HG02678 (cell line): ENCODE measurements at regions not wholly inside any gene's neighbourhood (a gene's known extent, or its start where the extent isn't known, plus 50 kb on each side); places are given as distances from the start of the nearest gene placed in this dataset.
"Not testable (repeated sequence)": the region's sequence is repeated elsewhere in the genome, so short reads cannot be mapped to it uniquely, and the experiment has no call there.

Source experiments
- ATAC-seq: cut with Tn5 transposase; IDR thresholded peaks from one replicate; pipeline ENCODE4 v1.9.1; 2021; ENCODE audit warnings: mild to moderate bottlenecking, moderate library complexity; ENCODE audit not compliant: unreplicated experiment

- no peak for ATAC-seq
Measured at GRCh38 chr11:122405547-122406341, 249.8 kb upstream of the UBASH3B start.

GRCh38 chr11:122404571-122404970 lies 251.0 kb upstream of the UBASH3B start:
- no peak for ATAC-seq

GRCh38 chr11:122401581-122401980 lies 253.9 kb upstream of the UBASH3B start:
- ATAC-seq, result not testable (repeated sequence)

- no peak for ATAC-seq
Measured at GRCh38 chr11:122399375-122399774, 256.1 kb upstream of the UBASH3B start.

GRCh38 chr11:122398851-122399250 lies 256.7 kb upstream of the UBASH3B start:
- no peak for ATAC-seq

GRCh38 chr11:122398167-122398566 lies 257.4 kb upstream of the UBASH3B start:
- no peak for ATAC-seq

- ATAC-seq, result no peak
Measured at GRCh38 chr11:122395282-122395681, 260.2 kb upstream of the UBASH3B start.

- no peak for ATAC-seq
Measured at GRCh38 chr11:122394313-122394712, 261.2 kb upstream of the UBASH3B start.

- no peak for ATAC-seq
Measured at GRCh38 chr11:122393209-122393860, 262.2 kb upstream of the UBASH3B start.

- ATAC-seq, result no peak
Measured at GRCh38 chr11:122392508-122392907, 263.0 kb upstream of the UBASH3B start.

GRCh38 chr11:122391049-122391448 lies 264.5 kb upstream of the UBASH3B start:
- ATAC-seq, result no peak

- no peak for ATAC-seq
Measured at GRCh38 chr11:122383186-122383585, 267.2 kb upstream of the BLID start.

GRCh38 chr11:122375687-122376399 lies 259.8 kb upstream of the BLID start:
- no peak for ATAC-seq

- ATAC-seq, result no peak
Measured at GRCh38 chr11:122368796-122369195, 252.8 kb upstream of the BLID start.

- ATAC-seq, result no peak
Measured at GRCh38 chr11:122367809-122368231, 251.8 kb upstream of the BLID start.

GRCh38 chr11:122365610-122366360 lies 249.8 kb upstream of the BLID start:
- no peak for ATAC-seq

- ATAC-seq, result no peak
Measured at GRCh38 chr11:122363296-122363695, 247.3 kb upstream of the BLID start.

GRCh38 chr11:122362381-122362780 lies 246.4 kb upstream of the BLID start:
- no peak for ATAC-seq

GRCh38 chr11:122360875-122361274 lies 244.9 kb upstream of the BLID start:
- no peak for ATAC-seq

GRCh38 chr11:122359081-122359571 lies 243.1 kb upstream of the BLID start:
- ATAC-seq, result no peak

- ATAC-seq, result no peak
Measured at GRCh38 chr11:122358292-122358691, 242.3 kb upstream of the BLID start.
